ENCODE measurements at regions not wholly inside any gene's neighbourhood (a gene's known extent, or its start where the extent isn't known, plus 50 kb on each side); places are given as distances from the start of the nearest gene placed in this dataset.

DNA sequence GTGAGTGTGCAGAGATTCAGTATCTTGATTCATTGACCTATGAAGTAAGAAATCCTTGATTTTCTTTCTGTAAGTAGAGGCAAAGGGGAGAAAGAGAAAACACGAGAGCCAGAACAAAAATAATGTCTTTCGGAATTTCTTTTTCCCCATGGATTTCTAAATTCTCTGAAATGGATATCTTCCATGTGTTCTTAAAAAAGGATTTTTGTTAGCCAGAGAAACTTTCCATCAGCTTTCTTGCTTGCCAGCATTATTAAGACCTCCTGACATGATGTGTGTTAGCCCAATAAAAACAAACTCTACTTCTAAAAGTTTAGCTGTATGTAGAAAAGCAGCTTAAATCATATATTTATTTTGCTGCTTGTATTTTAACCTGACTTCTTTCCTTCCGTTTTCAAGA, 122.3 kb upstream of the AADACL2 start:
- Histone ChIP-seq H3K9me2 (ENCODE audit: insufficient read depth) (no peaks in the 10 kb centered on the region), H3K4me2 (no peak overlapping the region), H4K20me1 (ENCODE audit: insufficient read depth) (no peaks in the 10 kb centered on the region), H3F3A (ENCODE audit: insufficient read depth, low read depth) (no peaks in the 10 kb centered on the region), H3K27me3 (ENCODE audit: insufficient read depth, low read depth) (no peaks in the 10 kb centered on the region), H3K4me3 (no peak overlapping the region), H3K4me1 (replicated peaks; ENCODE audit: insufficient read depth) (no peaks in the 10 kb centered on the region), H3K27ac (no peak overlapping the region), H2AFZ (no peak overlapping the region), H3K79me2 (ENCODE audit: low read depth) (no peaks in the 10 kb centered on the region), H3K36me3 (ENCODE audit: low read depth) (no peaks in the 10 kb centered on the region), H3K9me3 (ENCODE audit: insufficient read depth, low read depth) (no peaks in the 10 kb centered on the region)
- ChIA-PET CTCF (interaction anchor here (0.6 kb wide), 1 partner anchor 26 kb away, joined by 6 read pairs; no protein-coding TSS in a partner anchor), POLR2A (ENCODE audit: unreplicated experiment) (no interaction called here)
- TF ChIP-seq, protein P1, sequence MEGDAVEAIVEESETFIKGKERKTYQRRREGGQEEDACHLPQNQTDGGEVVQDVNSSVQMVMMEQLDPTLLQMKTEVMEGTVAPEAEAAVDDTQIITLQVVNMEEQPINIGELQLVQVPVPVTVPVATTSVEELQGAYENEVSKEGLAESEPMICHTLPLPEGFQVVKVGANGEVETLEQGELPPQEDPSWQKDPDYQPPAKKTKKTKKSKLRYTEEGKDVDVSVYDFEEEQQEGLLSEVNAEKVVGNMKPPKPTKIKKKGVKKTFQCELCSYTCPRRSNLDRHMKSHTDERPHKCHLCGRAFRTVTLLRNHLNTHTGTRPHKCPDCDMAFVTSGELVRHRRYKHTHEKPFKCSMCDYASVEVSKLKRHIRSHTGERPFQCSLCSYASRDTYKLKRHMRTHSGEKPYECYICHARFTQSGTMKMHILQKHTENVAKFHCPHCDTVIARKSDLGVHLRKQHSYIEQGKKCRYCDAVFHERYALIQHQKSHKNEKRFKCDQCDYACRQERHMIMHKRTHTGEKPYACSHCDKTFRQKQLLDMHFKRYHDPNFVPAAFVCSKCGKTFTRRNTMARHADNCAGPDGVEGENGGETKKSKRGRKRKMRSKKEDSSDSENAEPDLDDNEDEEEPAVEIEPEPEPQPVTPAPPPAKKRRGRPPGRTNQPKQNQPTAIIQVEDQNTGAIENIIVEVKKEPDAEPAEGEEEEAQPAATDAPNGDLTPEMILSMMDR (conservative IDR thresholded peaks at IDR 0.05): no peak
- TF ChIP-seq EZH2 (IDR thresholded peaks at IDR 0.05; ENCODE audit: low read depth): no peak
- intact Hi-C loops (cut with micrococcal nuclease; ENCODE audit: unreplicated experiment): no loop called here
- BruUV-seq (replicated peaks): no TSS peak
- no peak for DNase-seq

DNA sequence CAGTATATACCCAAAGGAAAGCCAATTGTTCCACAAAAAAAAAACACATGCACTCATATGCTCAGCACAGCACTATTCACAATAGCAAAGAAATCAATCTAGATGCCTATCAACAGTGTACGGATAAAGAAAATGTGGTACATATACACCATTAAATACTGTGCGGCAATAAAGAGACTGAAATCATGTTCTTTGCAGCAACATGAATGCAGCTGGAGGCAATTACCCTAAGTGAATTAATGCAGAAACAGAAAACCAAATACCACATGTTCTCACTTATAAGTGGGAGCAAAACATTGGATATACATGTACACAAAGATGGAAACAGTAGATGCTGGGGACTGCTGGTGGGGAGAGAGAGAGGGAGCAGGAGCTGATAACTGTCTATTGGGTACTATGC, 124.2 kb upstream of the AADACL2 start:
- intact Hi-C loops (cut with micrococcal nuclease; ENCODE audit: unreplicated experiment): no loop called here
- Histone ChIP-seq H3K4me1 (replicated peaks; ENCODE audit: insufficient read depth) (no peaks in the 10 kb centered on the region), H3K36me3 (ENCODE audit: low read depth) (no peaks in the 10 kb centered on the region), H3K9me3 (ENCODE audit: insufficient read depth, low read depth) (no peaks in the 10 kb centered on the region), H4K20me1 (ENCODE audit: insufficient read depth) (no peaks in the 10 kb centered on the region), H3F3A (ENCODE audit: insufficient read depth, low read depth) (no peaks in the 10 kb centered on the region), H3K79me2 (ENCODE audit: low read depth) (no peaks in the 10 kb centered on the region), H3K4me3 (no peak overlapping the region), H3K4me2 (no peak overlapping the region), H2AFZ (no peak overlapping the region), H3K27me3 (ENCODE audit: insufficient read depth, low read depth) (no peaks in the 10 kb centered on the region), H3K9me2 (ENCODE audit: insufficient read depth) (no peaks in the 10 kb centered on the region), H3K27ac (no peak overlapping the region)
- ChIA-PET CTCF (no interaction called here), POLR2A (ENCODE audit: unreplicated experiment) (no interaction called here)
- BruUV-seq (replicated peaks): no TSS peak
- no peak for DNase-seq
- TF ChIP-seq, protein P1 (conservative IDR thresholded peaks at IDR 0.05): no peak
- no peak for TF ChIP-seq EZH2 (IDR thresholded peaks at IDR 0.05; ENCODE audit: low read depth)

DNA sequence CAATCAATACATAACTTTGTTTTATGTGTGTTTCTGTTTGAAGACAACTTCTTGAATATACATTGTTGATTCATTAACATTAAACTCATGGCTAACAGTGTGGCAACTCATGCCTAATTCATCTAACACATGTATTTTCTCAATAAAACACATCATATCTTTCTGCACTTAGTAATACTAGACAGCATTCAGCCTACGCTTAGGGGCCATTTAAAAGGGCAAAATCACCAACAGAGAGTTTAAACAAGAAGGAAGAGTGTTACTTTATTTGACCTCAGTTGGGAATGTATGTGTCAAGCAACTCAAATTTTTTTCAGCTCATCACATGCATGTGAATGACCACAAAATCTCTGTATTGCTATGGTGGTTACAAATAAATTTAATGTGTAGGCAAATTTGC, 128.8 kb upstream of the AADACL2 start:
- Histone ChIP-seq H4K20me1 (ENCODE audit: insufficient read depth) (no peaks in the 10 kb centered on the region), H3K27me3 (ENCODE audit: insufficient read depth, low read depth) (no peaks in the 10 kb centered on the region), H3K4me3 (no peak overlapping the region), H3K79me2 (ENCODE audit: low read depth) (no peaks in the 10 kb centered on the region), H3K9me2 (ENCODE audit: insufficient read depth) (no peaks in the 10 kb centered on the region), H3F3A (ENCODE audit: insufficient read depth, low read depth) (no peaks in the 10 kb centered on the region), H3K4me2 (no peak overlapping the region), H3K4me1 (replicated peaks; ENCODE audit: insufficient read depth) (no peaks in the 10 kb centered on the region), H3K27ac (no peak overlapping the region), H3K36me3 (ENCODE audit: low read depth) (no peaks in the 10 kb centered on the region), H2AFZ (no peak overlapping the region), H3K9me3 (ENCODE audit: insufficient read depth, low read depth) (no peaks in the 10 kb centered on the region)
- ChIA-PET POLR2A (ENCODE audit: unreplicated experiment) (no interaction called here), CTCF (no interaction called here)
- intact Hi-C loops (cut with micrococcal nuclease; ENCODE audit: unreplicated experiment): no loop called here
- TF ChIP-seq EZH2 (IDR thresholded peaks at IDR 0.05; ENCODE audit: low read depth): no peak
- TF ChIP-seq, protein P1 (conservative IDR thresholded peaks at IDR 0.05): no peak
- BruUV-seq (replicated peaks): no TSS peak
- DNase-seq: no peak

Data from PC-9 (cell line).